ENCODE measurements at regions not wholly inside any gene's neighbourhood (a gene's known extent, or its start where the extent isn't known, plus 50 kb on each side); places are given as distances from the start of the nearest gene placed in this dataset.
"Not testable (repeated sequence)": the region's sequence is repeated elsewhere in the genome, so short reads cannot be mapped to it uniquely, and the experiment has no call there.

- DNase-seq (ENCODE audit: low read depth in 2 of 2), result no peak
Observed at GRCh38 chr3:106341586-106342162, 472.9 kb upstream of the CBLB start.

DNA sequence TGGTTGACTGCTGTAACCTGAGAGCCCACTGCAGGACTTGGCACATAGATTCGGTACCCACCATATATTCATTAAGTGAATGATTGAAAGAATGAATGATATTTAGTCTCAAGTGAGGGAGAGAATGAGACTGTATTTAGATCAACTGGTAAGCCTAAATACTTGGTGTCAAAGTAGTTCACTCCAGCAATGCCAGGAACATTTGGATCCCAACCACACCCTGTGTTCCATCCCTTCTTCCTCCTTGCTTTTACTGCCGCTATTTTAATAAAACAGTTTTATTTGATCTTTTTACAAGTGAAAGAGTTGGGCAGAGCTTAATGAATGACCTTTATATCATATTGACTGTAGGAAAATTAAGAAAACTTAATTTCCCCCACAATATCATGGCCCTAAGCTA is 473.6 kb upstream of the CBLB start:
- no peak for DNase-seq (ENCODE audit: low read depth in 2 of 2)

DNA sequence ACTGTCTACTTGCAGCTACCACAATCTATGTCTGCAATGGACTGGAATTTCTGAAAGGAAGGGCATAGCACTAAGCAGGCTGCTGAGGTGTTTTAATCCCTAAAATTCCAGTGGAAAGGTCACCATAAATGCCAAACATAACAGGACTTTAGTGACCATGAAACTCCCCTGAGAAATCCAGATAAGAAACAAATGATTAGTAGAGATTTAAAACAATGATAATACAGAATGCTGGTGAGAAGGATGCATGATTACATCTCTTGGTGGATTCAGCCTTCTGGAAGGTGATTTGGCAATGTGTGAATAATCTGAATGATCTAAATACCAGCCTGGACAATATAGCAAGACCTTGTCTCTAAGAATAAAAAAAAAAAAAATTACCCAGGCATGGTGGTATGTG is 475.0 kb upstream of the CBLB start:
- no peak for DNase-seq (ENCODE audit: low read depth in 2 of 2)

DNA sequence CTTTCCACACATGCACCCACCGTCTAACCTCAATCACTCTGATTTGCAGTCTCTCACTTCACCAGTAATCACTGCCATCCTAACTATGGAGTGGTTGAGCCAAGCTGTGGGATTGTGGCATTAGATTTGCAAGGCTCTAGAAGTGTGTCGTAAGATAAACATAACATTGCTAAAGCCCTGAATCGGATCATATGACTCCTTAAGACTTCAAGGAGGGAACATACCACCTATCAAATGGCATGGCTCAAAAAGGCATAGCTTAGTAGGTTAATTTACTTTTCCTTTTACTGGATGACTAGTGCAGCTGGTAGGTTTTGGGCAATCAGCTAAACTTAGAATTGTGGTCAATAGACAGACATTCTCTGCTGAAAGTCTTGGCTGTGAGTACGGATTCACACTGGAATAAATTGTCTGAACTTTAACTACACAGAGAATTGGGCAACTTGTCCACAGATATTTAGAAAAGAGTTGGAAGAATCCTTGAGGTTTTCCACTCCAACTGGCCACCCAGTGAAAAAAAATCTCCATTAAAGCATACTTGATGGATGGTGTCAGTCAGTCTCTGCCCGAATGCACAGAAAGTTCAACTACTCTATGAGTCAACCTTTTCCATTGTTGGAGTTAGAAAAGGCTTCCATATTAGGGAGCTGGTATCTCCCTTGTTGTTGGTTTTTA is 476.7 kb upstream of the CBLB start:
- DNase-seq (ENCODE audit: low read depth in 2 of 2), result no peak

DNA sequence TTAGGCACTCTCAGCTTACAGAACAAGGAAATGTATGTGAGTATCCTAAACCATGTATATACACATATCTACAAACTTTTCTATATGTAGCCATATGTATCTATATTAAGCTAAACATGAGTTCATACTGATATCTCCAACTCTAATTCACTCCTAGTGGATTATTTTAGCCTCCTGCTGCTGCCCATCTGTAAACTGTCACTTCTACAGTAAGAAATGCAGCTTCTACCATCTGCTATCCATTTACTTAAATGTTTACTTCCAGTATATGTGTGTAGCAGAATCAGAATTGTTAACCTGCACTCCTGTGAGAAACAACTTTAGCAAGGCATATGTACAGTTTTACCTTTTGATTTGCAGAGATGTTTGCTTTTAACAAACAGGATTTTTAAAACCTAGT is 478.5 kb upstream of the CBLB start:
- no peak for DNase-seq (ENCODE audit: low read depth in 2 of 2)

- DNase-seq (ENCODE audit: low read depth in 2 of 2), result no peak
Observed at GRCh38 chr3:106348139-106348690, 479.4 kb upstream of the CBLB start.

DNA sequence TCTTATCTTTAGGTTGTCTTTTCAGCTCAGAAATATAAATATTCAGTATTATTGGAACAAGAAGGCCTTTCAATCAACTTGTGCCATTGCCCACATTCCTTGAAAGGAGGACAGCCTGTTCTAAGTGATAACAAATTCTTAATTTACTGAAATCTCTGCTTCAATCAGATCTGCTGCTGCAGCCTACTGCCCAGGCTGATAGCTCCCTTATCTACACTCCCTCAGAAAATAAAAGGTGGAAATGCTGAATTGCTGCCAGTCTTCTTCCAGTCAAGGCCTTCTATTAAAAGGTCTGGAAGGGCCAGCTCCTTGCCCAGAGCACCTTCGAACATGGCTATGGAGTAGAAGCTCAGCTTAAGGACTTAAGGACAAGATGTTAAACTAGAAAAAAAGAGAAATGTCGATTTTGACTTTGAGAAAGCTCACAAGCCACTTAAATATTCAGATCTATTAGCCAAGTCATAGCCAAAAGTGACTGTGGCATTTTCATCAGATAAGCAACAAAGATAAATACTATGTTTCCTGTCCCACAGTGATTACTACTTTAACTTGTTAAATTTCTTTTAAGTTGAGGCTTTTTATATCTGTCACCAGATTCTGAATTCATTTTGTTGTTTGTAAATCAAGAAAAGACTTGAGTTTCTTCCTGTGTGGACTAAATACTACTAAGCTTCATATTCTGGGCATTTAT is 480.5 kb upstream of the CBLB start:
- DNase-seq (ENCODE audit: low read depth in 2 of 2), result no peak

DNA sequence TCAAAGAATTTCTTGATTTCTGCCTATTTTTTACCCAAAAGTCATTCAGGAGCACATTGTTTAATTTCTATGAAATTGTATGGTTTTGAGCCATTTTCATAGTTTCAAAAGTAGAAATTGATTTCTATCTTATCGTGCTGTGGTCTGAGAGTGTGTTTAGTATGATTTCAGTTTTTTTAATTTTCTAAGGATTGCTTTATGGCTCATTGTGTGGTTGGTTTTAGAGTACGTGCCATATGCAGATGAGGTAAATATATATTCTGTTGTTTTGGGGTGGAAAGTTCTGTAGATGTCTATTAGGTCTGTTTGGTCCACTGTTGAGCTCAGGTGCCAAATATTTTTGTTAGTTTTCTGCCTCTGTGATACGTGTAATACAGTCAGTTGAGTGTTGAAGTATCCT is 487.1 kb upstream of the CBLB start:
- no peak for DNase-seq (ENCODE audit: low read depth in 2 of 2)

GRCh38 chr3:106359692-106360091 is 490.9 kb upstream of the CBLB start:
- DNase-seq (ENCODE audit: low read depth in 2 of 2), result no peak

GRCh38 chr3:106360901-106361300 is 492.1 kb upstream of the CBLB start:
- DNase-seq (ENCODE audit: low read depth in 2 of 2), result not testable (repeated sequence)

DNA sequence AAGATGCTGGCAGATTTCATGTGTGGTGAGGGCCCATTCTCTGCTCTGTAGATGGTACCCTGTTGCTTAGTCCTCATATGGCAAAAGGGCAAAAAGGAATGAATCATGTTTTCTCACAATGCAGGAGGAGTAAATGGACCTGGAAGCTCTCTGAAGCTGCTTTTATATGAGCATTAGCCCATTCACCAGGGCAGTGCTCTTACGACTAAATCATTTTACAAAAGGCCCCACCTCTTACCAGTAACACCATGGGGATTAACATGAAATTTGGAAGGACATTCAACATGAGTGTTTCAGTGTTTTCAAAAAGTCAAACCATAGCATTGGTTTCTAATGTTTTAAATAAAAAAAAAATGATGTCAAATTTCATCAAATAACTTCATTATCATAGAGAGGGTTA is 495.7 kb upstream of the CBLB start:
- DNase-seq (ENCODE audit: low read depth in 2 of 2), result no peak

- no peak for DNase-seq (ENCODE audit: low read depth in 2 of 2)
Observed at GRCh38 chr3:106365061-106365691, 496.4 kb upstream of the CBLB start.

GRCh38 chr3:106366352-106366751 is 497.5 kb upstream of the CBLB start:
- no peak for DNase-seq (ENCODE audit: low read depth in 2 of 2)

GRCh38 chr3:106367496-106367895 is 498.7 kb upstream of the CBLB start:
- no peak for DNase-seq (ENCODE audit: low read depth in 2 of 2)

GRCh38 chr3:106371221-106371970 is 502.6 kb upstream of the CBLB start:
- DNase-seq (ENCODE audit: low read depth in 2 of 2), result no peak

GRCh38 chr3:106371971-106372805 is 503.4 kb upstream of the CBLB start:
- no peak for DNase-seq (ENCODE audit: low read depth in 2 of 2)

GRCh38 chr3:106372806-106373190 is 504.0 kb upstream of the CBLB start:
- no peak for DNase-seq (ENCODE audit: low read depth in 2 of 2)

DNA sequence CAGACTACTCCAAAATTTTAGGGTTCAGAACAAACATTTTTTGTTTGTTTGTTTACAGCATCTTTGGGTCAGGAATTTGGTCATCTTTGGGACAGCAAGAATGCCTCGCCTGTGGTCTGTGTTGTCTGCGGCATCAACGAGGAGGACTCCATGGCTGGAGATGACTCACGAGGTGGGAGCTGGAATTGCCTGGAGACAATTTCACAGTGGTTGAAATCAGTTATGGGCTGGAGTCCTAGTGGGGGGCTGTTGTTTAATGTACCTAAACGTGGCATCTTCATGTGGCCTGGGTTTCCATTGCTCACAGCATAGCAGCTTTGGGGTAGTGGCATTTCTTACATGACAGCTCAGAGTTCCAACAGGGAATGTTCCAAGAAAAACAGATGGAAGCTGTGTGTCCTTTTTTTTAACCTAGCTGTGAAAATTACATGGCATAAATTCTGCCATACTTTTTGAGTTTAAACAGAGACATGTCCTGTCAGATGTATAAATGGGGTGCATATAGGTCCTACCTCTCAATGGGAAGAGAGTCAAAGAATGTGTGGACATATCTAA is 507.3 kb upstream of the CBLB start:
- no peak for DNase-seq (ENCODE audit: low read depth in 2 of 2)

DNA sequence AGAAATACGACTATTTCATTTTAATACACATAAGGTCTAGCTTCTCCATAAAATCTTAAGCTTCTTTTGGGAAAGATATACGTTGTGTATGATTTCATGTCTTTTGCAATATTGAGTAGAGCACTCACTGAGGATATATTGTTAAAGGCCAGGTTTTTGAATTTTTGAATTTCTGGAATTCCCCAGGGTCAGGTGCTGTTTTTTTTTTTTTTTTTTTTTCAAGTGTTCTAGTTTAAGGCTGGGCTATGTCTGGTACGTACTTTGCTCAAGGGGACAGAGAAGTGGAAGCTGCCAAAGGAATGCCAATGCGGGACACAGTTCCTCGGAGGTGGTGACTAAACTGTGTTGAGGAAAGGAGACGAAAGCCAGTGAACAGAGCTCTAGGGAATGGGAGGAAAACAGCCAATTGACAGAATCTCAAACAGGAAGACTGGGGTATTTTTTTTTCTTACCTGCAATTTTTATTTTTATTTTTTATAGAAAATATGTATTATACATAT is 510.5 kb upstream of the CBLB start:
- no peak for DNase-seq (ENCODE audit: low read depth in 2 of 2)

GRCh38 chr3:106380232-106380631 is 511.4 kb upstream of the CBLB start:
- DNase-seq (ENCODE audit: low read depth in 2 of 2), result no peak

Measured in dermis microvascular lymphatic vessel endothelial cell (primary cell).